WTC11 (cell line): ENCODE measurements at regions not wholly inside any gene's neighbourhood (a gene's known extent, or its start where the extent isn't known, plus 50 kb on each side); places are given as distances from the start of the nearest gene placed in this dataset.
A peak's percentile ranks its signal among the peaks of the same experiment; 100 is the strongest.

Source experiments
- ATAC-seq: fragments of 200-7000 bp; cut with Tn5 transposase; 2 replicates; pipeline ENCODE4 v1.10.0; 2021; ENCODE audit warnings: mild to moderate bottlenecking, moderate library complexity
- CTCF ChIA-PET: fragments of 300-600 bp; sonication (Branson Sonifier 250); formaldehyde crosslinking; loops from one replicate; lab custom pipeline; 2021; ENCODE audit warnings: antibody characterized with exemption; lab: Charles Lee
- POLR2A ChIA-PET: fragments of 350-600 bp; sonication (Branson Sonifier 250); formaldehyde crosslinking; loops from one replicate; lab custom pipeline; 2021; ENCODE audit warnings: antibody characterized with exemption; lab: Charles Lee
- DNase-seq: peaks from one replicate; pipeline ENCODE4 v3.0.0; 2021; ENCODE audit warnings: low spot score
- H3K27ac Mint-ChIP-seq: 2 replicates; pipeline ENCODE4 v1.8.0; 2021; ENCODE audit warnings: mixed read lengths
- H3K27me3 Mint-ChIP-seq: 2 replicates; pipeline ENCODE4 v1.8.0; 2021; ENCODE audit warnings: low read depth, mild to moderate bottlenecking, moderate library complexity, mixed read lengths
- H3K36me3 Mint-ChIP-seq: 2 replicates; pipeline ENCODE4 v1.8.0; 2021; ENCODE audit warnings: mixed read lengths
- H3K4me1 Mint-ChIP-seq: 2 replicates; pipeline ENCODE4 v1.8.0; 2022; ENCODE audit warnings: mixed read lengths
- H3K4me3 Mint-ChIP-seq: 2 replicates; pipeline ENCODE4 v1.8.0; 2021; ENCODE audit warnings: mild to moderate bottlenecking, moderate library complexity, mixed read lengths
- H3K9me3 Mint-ChIP-seq: 2 replicates; pipeline ENCODE4 v1.8.0; 2021; ENCODE audit warnings: mixed read lengths
- EMX1 ChIP-seq: fragments of 250-450 bp; sonication (Bioruptor Pico); IDR thresholded peaks from 2 replicates; pipeline ENCODE4 v1.8.0; 2021; ENCODE audit warnings: mild to moderate bottlenecking
- ESRRA ChIP-seq: sonication (generic); formaldehyde crosslinking; IDR thresholded peaks from 2 replicates; pipeline ENCODE4 v1.8.1; 2022; ENCODE audit warnings: mild to moderate bottlenecking, missing genetic modification reagents, borderline replicate concordance
- JAZF1 ChIP-seq: fragments of 250-450 bp; sonication (Bioruptor Pico); IDR thresholded peaks from 2 replicates; pipeline ENCODE4 v1.9.0; 2021; ENCODE audit warnings: moderate library complexity, mild to moderate bottlenecking, inconsistent platforms
- NFE2L1 ChIP-seq: sonication (generic); formaldehyde crosslinking; IDR thresholded peaks from 2 replicates; pipeline ENCODE4 v1.8.1; 2023; ENCODE audit warnings: missing genetic modification reagents
- NR3C1 ChIP-seq: sonication (generic); formaldehyde crosslinking; conservative IDR thresholded peaks from 2 replicates; pipeline ENCODE4 v1.8.1; 2023; ENCODE audit warnings: low read depth, mild to moderate bottlenecking, missing genetic modification reagents
- SOX15 ChIP-seq: fragments of 250-450 bp; sonication (Bioruptor Pico); IDR thresholded peaks from 2 replicates; pipeline ENCODE4 v1.9.0; 2021; ENCODE audit warnings: mild to moderate bottlenecking
- ZNF232 ChIP-seq: sonication (generic); formaldehyde crosslinking; IDR thresholded peaks from 2 replicates; pipeline ENCODE4 v1.8.0; 2022; ENCODE audit warnings: mild to moderate bottlenecking, missing genetic modification reagents
- ZNF317 ChIP-seq: sonication (generic); formaldehyde crosslinking; IDR thresholded peaks from 2 replicates; pipeline ENCODE4 v1.8.1; 2023; ENCODE audit warnings: low read depth, mild to moderate bottlenecking, moderate library complexity, missing genetic modification reagents, borderline replicate concordance
- TF ChIP-seq, protein P1 (sequence below): sonication (generic); formaldehyde crosslinking; IDR thresholded peaks from 2 replicates; pipeline ENCODE4 v1.8.1; 2022; ENCODE audit warnings: missing genetic modification reagents, borderline replicate concordance
- TF ChIP-seq, protein P2 (sequence below): fragments of 250-450 bp; sonication (Bioruptor Pico); IDR thresholded peaks from 2 replicates; pipeline ENCODE4 v1.8.0; 2021; ENCODE audit warnings: mild to moderate bottlenecking
- TF ChIP-seq, protein P3 (sequence below): fragments of 250-450 bp; sonication (Bioruptor Pico); IDR thresholded peaks from 2 replicates; pipeline ENCODE4 v2.1.2; 2022; ENCODE audit warnings: mild to moderate bottlenecking, moderate library complexity
- TF ChIP-seq, protein P4 (sequence below): sonication (generic); formaldehyde crosslinking; conservative IDR thresholded peaks from 2 replicates; pipeline ENCODE4 v1.8.1; 2022; ENCODE audit warnings: mild to moderate bottlenecking, missing genetic modification reagents
- TF ChIP-seq, protein P5 (sequence below): fragments of 250-450 bp; sonication (Bioruptor Pico); IDR thresholded peaks from 2 replicates; pipeline ENCODE4 v1.9.0; 2021; ENCODE audit warnings: mild to moderate bottlenecking
- TF ChIP-seq, protein P6 (sequence below): sonication (generic); formaldehyde crosslinking; IDR thresholded peaks from 2 replicates; pipeline ENCODE4 v1.8.1; 2022; ENCODE audit warnings: low read depth, mild to moderate bottlenecking, moderate library complexity, missing genetic modification reagents, borderline replicate concordance
- TF ChIP-seq, protein P7 (sequence below): sonication (generic); formaldehyde crosslinking; IDR thresholded peaks from 2 replicates; pipeline ENCODE4 v1.8.0; 2022; ENCODE audit warnings: missing genetic modification reagents
- TF ChIP-seq, protein P8 (sequence below): sonication (generic); formaldehyde crosslinking; IDR thresholded peaks from 2 replicates; pipeline ENCODE4 v1.8.1; 2023; ENCODE audit warnings: mild to moderate bottlenecking, missing genetic modification reagents
- TF ChIP-seq, protein P9 (sequence below): sonication (generic); formaldehyde crosslinking; IDR thresholded peaks from 2 replicates; pipeline ENCODE4 v1.8.1; 2023; ENCODE audit warnings: mild to moderate bottlenecking, missing genetic modification reagents, borderline replicate concordance

DNA sequence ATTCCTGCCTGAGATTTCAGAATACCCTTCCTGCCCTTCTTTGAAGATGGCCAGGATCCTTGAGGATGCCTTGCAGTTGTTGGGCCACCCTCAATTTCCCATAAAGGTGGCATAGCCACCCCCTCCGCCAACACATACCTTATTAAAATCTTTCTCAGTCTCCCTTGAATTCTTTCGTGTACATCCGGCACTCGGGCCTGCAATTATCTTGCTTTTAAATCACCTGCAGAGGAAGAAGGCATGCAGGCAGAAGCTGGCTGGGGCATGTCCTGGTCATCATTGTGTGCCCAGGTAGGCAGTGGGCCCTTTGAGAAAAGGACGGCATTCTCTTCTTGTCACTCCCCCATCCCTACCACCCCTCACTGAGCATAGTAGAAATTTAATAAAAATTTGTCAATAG lies 189.5 kb upstream of the LYZL1 start:
- peaks cover 13% of the 10 kb centered on the region for H3K4me1 Mint-ChIP-seq
- ChIA-PET POLR2A (interaction anchor here (0.6 kb wide), 1 partner anchor 410 kb away, joined by 3 read pairs; no protein-coding TSS in a partner anchor), CTCF (interaction anchor here (1.0 kb wide), 1 partner anchor 20 kb away, joined by 4 read pairs; no protein-coding TSS in a partner anchor)
- DNase-seq: no peak
- peaks cover 30% of the 10 kb centered on the region for H3K9me3 Mint-ChIP-seq
- TF ChIP-seq SOX15: no peak
- TF ChIP-seq, protein P1, sequence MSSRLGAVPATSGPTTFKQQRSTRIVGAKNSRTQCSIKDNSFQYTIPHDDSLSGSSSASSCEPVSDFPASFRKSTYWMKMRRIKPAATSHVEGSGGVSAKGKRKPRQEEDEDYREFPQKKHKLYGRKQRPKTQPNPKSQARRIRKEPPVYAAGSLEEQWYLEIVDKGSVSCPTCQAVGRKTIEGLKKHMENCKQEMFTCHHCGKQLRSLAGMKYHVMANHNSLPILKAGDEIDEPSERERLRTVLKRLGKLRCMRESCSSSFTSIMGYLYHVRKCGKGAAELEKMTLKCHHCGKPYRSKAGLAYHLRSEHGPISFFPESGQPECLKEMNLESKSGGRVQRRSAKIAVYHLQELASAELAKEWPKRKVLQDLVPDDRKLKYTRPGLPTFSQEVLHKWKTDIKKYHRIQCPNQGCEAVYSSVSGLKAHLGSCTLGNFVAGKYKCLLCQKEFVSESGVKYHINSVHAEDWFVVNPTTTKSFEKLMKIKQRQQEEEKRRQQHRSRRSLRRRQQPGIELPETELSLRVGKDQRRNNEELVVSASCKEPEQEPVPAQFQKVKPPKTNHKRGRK (CRISPR knock-in tag): no peak
- TF ChIP-seq, protein P2, sequence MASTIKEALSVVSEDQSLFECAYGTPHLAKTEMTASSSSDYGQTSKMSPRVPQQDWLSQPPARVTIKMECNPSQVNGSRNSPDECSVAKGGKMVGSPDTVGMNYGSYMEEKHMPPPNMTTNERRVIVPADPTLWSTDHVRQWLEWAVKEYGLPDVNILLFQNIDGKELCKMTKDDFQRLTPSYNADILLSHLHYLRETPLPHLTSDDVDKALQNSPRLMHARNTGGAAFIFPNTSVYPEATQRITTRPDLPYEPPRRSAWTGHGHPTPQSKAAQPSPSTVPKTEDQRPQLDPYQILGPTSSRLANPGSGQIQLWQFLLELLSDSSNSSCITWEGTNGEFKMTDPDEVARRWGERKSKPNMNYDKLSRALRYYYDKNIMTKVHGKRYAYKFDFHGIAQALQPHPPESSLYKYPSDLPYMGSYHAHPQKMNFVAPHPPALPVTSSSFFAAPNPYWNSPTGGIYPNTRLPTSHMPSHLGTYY: no peak
- TF ChIP-seq NFE2L1 (CRISPR knock-in tag): no peak
- TF ChIP-seq, protein P3, sequence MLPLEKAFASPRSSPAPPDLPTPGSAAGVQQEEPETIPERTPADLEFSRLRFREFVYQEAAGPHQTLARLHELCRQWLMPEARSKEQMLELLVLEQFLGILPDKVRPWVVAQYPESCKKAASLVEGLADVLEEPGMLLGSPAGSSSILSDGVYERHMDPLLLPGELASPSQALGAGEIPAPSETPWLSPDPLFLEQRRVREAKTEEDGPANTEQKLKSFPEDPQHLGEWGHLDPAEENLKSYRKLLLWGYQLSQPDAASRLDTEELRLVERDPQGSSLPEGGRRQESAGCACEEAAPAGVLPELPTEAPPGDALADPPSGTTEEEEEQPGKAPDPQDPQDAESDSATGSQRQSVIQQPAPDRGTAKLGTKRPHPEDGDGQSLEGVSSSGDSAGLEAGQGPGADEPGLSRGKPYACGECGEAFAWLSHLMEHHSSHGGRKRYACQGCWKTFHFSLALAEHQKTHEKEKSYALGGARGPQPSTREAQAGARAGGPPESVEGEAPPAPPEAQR (CRISPR knock-in tag): no peak
- TF ChIP-seq ZNF232 (CRISPR knock-in tag): no peak
- TF ChIP-seq, protein P4, sequence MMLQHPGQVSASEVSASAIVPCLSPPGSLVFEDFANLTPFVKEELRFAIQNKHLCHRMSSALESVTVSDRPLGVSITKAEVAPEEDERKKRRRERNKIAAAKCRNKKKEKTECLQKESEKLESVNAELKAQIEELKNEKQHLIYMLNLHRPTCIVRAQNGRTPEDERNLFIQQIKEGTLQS: no peak
- no peak for TF ChIP-seq ESRRA
- TF ChIP-seq ZNF317 (CRISPR knock-in tag): no peak
- TF ChIP-seq, protein P5, sequence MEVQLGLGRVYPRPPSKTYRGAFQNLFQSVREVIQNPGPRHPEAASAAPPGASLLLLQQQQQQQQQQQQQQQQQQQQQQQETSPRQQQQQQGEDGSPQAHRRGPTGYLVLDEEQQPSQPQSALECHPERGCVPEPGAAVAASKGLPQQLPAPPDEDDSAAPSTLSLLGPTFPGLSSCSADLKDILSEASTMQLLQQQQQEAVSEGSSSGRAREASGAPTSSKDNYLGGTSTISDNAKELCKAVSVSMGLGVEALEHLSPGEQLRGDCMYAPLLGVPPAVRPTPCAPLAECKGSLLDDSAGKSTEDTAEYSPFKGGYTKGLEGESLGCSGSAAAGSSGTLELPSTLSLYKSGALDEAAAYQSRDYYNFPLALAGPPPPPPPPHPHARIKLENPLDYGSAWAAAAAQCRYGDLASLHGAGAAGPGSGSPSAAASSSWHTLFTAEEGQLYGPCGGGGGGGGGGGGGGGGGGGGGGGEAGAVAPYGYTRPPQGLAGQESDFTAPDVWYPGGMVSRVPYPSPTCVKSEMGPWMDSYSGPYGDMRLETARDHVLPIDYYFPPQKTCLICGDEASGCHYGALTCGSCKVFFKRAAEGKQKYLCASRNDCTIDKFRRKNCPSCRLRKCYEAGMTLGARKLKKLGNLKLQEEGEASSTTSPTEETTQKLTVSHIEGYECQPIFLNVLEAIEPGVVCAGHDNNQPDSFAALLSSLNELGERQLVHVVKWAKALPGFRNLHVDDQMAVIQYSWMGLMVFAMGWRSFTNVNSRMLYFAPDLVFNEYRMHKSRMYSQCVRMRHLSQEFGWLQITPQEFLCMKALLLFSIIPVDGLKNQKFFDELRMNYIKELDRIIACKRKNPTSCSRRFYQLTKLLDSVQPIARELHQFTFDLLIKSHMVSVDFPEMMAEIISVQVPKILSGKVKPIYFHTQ (CRISPR knock-in tag): no peak
- no peak for TF ChIP-seq NR3C1
- TF ChIP-seq, protein P6, sequence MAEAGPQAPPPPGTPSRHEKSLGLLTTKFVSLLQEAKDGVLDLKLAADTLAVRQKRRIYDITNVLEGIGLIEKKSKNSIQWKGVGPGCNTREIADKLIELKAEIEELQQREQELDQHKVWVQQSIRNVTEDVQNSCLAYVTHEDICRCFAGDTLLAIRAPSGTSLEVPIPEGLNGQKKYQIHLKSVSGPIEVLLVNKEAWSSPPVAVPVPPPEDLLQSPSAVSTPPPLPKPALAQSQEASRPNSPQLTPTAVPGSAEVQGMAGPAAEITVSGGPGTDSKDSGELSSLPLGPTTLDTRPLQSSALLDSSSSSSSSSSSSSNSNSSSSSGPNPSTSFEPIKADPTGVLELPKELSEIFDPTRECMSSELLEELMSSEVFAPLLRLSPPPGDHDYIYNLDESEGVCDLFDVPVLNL: no peak
- TF ChIP-seq EMX1: no peak
- no peak for TF ChIP-seq JAZF1
- ATAC-seq: no peak
- H3K4me3 Mint-ChIP-seq: no peak overlapping the region
- no peak overlapping the region for H3K27ac Mint-ChIP-seq
- H3K27me3 Mint-ChIP-seq: no peaks in the 10 kb centered on the region
- peaks cover 4% of the 10 kb centered on the region for H3K36me3 Mint-ChIP-seq

DNA sequence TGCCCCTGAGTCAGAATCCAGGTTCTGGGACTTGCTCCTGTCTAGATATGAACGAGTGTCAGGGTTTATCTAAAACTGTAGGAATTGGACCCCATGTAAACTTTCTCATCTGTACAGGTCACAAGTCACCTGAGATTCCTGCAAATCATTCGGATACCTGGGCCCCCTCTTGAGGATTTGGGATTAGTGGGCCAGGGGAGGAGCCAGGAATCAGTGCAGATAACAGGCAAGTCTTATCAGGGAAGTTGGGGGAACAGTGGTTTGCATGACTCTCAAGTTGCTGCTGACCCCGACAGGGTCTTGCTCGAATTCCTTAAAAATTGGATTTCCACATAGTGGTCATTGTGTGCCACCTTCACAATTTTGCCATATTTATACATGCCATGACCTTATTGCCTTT lies 188.4 kb upstream of the LYZL1 start:
- POLR2A ChIA-PET: interaction anchor here (0.5 kb wide), 1 partner anchor 435 kb away, joined by 4 read pairs; no protein-coding TSS in a partner anchor
- Mint-ChIP-seq H3K4me1 (peaks cover 13% of the 10 kb centered on the region), H3K27me3 (no peaks in the 10 kb centered on the region), H3K4me3 (no peak overlapping the region), H3K27ac (0 out of 2 replicates have a peak overlapping the region, but pooled peaks have one; percentile 11), H3K9me3 (peaks cover 27% of the 10 kb centered on the region), H3K36me3 (peaks cover 4% of the 10 kb centered on the region)
- no peak for DNase-seq
- CTCF ChIA-PET: interaction anchor here (1.0 kb wide), 1 partner anchor 19 kb away, joined by 4 read pairs; no protein-coding TSS in a partner anchor
- no peak for ATAC-seq
- TF ChIP-seq, protein P7, sequence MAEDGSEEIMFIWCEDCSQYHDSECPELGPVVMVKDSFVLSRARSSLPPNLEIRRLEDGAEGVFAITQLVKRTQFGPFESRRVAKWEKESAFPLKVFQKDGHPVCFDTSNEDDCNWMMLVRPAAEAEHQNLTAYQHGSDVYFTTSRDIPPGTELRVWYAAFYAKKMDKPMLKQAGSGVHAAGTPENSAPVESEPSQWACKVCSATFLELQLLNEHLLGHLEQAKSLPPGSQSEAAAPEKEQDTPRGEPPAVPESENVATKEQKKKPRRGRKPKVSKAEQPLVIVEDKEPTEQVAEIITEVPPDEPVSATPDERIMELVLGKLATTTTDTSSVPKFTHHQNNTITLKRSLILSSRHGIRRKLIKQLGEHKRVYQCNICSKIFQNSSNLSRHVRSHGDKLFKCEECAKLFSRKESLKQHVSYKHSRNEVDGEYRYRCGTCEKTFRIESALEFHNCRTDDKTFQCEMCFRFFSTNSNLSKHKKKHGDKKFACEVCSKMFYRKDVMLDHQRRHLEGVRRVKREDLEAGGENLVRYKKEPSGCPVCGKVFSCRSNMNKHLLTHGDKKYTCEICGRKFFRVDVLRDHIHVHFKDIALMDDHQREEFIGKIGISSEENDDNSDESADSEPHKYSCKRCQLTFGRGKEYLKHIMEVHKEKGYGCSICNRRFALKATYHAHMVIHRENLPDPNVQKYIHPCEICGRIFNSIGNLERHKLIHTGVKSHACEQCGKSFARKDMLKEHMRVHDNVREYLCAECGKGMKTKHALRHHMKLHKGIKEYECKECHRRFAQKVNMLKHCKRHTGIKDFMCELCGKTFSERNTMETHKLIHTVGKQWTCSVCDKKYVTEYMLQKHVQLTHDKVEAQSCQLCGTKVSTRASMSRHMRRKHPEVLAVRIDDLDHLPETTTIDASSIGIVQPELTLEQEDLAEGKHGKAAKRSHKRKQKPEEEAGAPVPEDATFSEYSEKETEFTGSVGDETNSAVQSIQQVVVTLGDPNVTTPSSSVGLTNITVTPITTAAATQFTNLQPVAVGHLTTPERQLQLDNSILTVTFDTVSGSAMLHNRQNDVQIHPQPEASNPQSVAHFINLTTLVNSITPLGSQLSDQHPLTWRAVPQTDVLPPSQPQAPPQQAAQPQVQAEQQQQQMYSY: no peak
- TF ChIP-seq, protein P8, sequence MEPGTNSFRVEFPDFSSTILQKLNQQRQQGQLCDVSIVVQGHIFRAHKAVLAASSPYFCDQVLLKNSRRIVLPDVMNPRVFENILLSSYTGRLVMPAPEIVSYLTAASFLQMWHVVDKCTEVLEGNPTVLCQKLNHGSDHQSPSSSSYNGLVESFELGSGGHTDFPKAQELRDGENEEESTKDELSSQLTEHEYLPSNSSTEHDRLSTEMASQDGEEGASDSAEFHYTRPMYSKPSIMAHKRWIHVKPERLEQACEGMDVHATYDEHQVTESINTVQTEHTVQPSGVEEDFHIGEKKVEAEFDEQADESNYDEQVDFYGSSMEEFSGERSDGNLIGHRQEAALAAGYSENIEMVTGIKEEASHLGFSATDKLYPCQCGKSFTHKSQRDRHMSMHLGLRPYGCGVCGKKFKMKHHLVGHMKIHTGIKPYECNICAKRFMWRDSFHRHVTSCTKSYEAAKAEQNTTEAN: no peak
- no peak for TF ChIP-seq NR3C1
- TF ChIP-seq, protein P9, sequence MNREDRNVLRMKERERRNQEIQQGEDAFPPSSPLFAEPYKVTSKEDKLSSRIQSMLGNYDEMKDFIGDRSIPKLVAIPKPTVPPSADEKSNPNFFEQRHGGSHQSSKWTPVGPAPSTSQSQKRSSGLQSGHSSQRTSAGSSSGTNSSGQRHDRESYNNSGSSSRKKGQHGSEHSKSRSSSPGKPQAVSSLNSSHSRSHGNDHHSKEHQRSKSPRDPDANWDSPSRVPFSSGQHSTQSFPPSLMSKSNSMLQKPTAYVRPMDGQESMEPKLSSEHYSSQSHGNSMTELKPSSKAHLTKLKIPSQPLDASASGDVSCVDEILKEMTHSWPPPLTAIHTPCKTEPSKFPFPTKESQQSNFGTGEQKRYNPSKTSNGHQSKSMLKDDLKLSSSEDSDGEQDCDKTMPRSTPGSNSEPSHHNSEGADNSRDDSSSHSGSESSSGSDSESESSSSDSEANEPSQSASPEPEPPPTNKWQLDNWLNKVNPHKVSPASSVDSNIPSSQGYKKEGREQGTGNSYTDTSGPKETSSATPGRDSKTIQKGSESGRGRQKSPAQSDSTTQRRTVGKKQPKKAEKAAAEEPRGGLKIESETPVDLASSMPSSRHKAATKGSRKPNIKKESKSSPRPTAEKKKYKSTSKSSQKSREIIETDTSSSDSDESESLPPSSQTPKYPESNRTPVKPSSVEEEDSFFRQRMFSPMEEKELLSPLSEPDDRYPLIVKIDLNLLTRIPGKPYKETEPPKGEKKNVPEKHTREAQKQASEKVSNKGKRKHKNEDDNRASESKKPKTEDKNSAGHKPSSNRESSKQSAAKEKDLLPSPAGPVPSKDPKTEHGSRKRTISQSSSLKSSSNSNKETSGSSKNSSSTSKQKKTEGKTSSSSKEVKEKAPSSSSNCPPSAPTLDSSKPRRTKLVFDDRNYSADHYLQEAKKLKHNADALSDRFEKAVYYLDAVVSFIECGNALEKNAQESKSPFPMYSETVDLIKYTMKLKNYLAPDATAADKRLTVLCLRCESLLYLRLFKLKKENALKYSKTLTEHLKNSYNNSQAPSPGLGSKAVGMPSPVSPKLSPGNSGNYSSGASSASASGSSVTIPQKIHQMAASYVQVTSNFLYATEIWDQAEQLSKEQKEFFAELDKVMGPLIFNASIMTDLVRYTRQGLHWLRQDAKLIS: no peak
